Chondrocyte (in vitro differentiated cells): ENCODE measurements at regions not wholly inside any gene's neighbourhood (a gene's known extent, or its start where the extent isn't known, plus 50 kb on each side); places are given as distances from the start of the nearest gene placed in this dataset.
"Not testable (repeated sequence)": the region's sequence is repeated elsewhere in the genome, so short reads cannot be mapped to it uniquely, and the experiment has no call there.

Experiments used
- DNase-seq: peaks from one replicate; pipeline ENCODE4 v3.0.0; 2021; ENCODE audit warnings: mixed read lengths, low spot score
- H3K27ac Mint-ChIP-seq: one replicate; pipeline ENCODE4 v1.8.0; 2021; ENCODE audit warnings: mild to moderate bottlenecking, moderate library complexity, mixed read lengths; ENCODE audit not compliant: unreplicated experiment
- H3K27me3 Mint-ChIP-seq: 2 replicates; pipeline ENCODE4 v1.8.0; 2021; ENCODE audit warnings: low read depth, mixed read lengths
- H3K36me3 Mint-ChIP-seq: 2 replicates; pipeline ENCODE4 v1.8.0; 2021; ENCODE audit warnings: low read depth, mixed read lengths
- H3K4me1 Mint-ChIP-seq: 2 replicates; pipeline ENCODE4 v1.8.0; 2021; ENCODE audit warnings: low read depth, mild to moderate bottlenecking, mixed read lengths
- H3K4me3 Mint-ChIP-seq: one replicate; pipeline ENCODE4 v1.8.0; 2021; ENCODE audit warnings: mild to moderate bottlenecking, moderate library complexity, mixed read lengths; ENCODE audit not compliant: unreplicated experiment
- H3K9me3 Mint-ChIP-seq: 2 replicates; pipeline ENCODE4 v1.8.0; 2021; ENCODE audit warnings: low read depth, mixed read lengths
- CTCF ChIP-seq: fragments of 200-600 bp; sonication (generic); IDR thresholded peaks from 2 replicates; pipeline ENCODE4 v1.5.0; 2021; ENCODE audit warnings: antibody characterized with exemption, mild to moderate bottlenecking, moderate library complexity

- no peak for DNase-seq
- H3K27ac Mint-ChIP-seq, result no peak overlapping the region
- peaks cover 6% of the 10 kb centered on the region for H3K27me3 Mint-ChIP-seq
Observed at GRCh38 chr9:19913151-19913550, 124.3 kb upstream of the SLC24A2 start.

GRCh38 chr9:19903076-19903475 lies 114.2 kb upstream of the SLC24A2 start:
- H3K4me1 Mint-ChIP-seq, result no peaks in the 10 kb centered on the region
- H3K27ac Mint-ChIP-seq, result no peak overlapping the region
- H3K36me3 Mint-ChIP-seq, result no peaks in the 10 kb centered on the region
- peaks cover 5% of the 10 kb centered on the region for H3K9me3 Mint-ChIP-seq
- TF ChIP-seq CTCF, result no peak
- DNase-seq, result no peak
- no peak overlapping the region for H3K4me3 Mint-ChIP-seq
- H3K27me3 Mint-ChIP-seq, result peaks cover 4% of the 10 kb centered on the region

More at GRCh38 chr9:19913151-19913550, 124.3 kb upstream of the SLC24A2 start:
- TF ChIP-seq CTCF, result no peak
- H3K9me3 Mint-ChIP-seq, result peaks cover 3% of the 10 kb centered on the region
- H3K36me3 Mint-ChIP-seq, result no peaks in the 10 kb centered on the region
- H3K4me1 Mint-ChIP-seq, result no peaks in the 10 kb centered on the region
- no peak overlapping the region for H3K4me3 Mint-ChIP-seq

- no peaks in the 10 kb centered on the region for H3K36me3 Mint-ChIP-seq
- no peak overlapping the region for H3K27ac Mint-ChIP-seq
- peaks cover 2% of the 10 kb centered on the region for H3K27me3 Mint-ChIP-seq
- TF ChIP-seq CTCF, result no peak
- no peaks in the 10 kb centered on the region for H3K9me3 Mint-ChIP-seq
- H3K4me3 Mint-ChIP-seq, result no peak overlapping the region
- no peaks in the 10 kb centered on the region for H3K4me1 Mint-ChIP-seq
- no peak for DNase-seq
Observed at GRCh38 chr9:19901586-19901985, 112.7 kb upstream of the SLC24A2 start.

GRCh38 chr9:19896161-19896560 lies 107.3 kb upstream of the SLC24A2 start:
- no peaks in the 10 kb centered on the region for H3K4me1 Mint-ChIP-seq
- no peak for TF ChIP-seq CTCF
- H3K27me3 Mint-ChIP-seq, result no peaks in the 10 kb centered on the region
- H3K27ac Mint-ChIP-seq, result no peak overlapping the region
- H3K9me3 Mint-ChIP-seq, result no peaks in the 10 kb centered on the region
- no peak overlapping the region for H3K4me3 Mint-ChIP-seq
- H3K36me3 Mint-ChIP-seq, result no peaks in the 10 kb centered on the region
- no peak for DNase-seq

- H3K27me3 Mint-ChIP-seq, H3K9me3 Mint-ChIP-seq, H3K36me3 Mint-ChIP-seq, H3K27ac Mint-ChIP-seq, H3K4me1 Mint-ChIP-seq, DNase-seq, H3K4me3 Mint-ChIP-seq: not testable (repeated sequence)
Observed at GRCh38 chr9:19895578-19895977, 106.7 kb upstream of the SLC24A2 start.

GRCh38 chr9:19895006-19895405 lies 106.2 kb upstream of the SLC24A2 start:
- no peak for DNase-seq
- Mint-ChIP-seq H3K4me1 (no peaks in the 10 kb centered on the region), H3K9me3 (no peaks in the 10 kb centered on the region), H3K27ac (no peak overlapping the region), H3K27me3 (no peaks in the 10 kb centered on the region), H3K4me3 (no peak overlapping the region), H3K36me3 (no peaks in the 10 kb centered on the region)
- TF ChIP-seq CTCF, result no peak
